ENCODE measurements at regions not wholly inside any gene's neighbourhood (a gene's known extent, or its start where the extent isn't known, plus 50 kb on each side); places are given as distances from the start of the nearest gene placed in this dataset.
"Not testable (repeated sequence)": the region's sequence is repeated elsewhere in the genome, so short reads cannot be mapped to it uniquely, and the experiment has no call there.

GRCh38 chr6:80974579-80974978 is 777.9 kb downstream of the TENT5A start:
- no peak for DNase-seq

- peak; percentile 2 for DNase-seq
Observed at GRCh38 chr6:80969439-80969838, 783.0 kb downstream of the TENT5A start.

DNA sequence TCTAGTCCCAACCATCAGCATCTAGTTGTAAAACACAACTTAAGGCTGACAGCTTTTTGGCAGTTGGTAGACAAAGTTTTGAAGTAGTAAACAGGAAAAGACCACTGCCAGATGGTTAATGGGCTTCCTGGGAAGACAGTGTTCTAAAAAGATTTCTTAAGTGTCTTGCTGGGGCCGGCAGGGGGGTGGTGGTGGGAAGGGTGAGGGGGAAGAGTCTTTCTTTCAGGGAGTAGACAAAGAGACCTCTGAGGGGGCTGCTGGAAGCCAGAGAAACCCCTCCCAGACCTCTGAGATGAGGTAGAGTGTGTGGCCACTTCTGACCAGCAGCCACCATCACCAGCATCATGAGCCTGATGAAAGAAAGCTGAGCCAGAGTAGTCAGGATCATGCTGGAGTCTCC is 784.9 kb downstream of the TENT5A start:
- no peak for DNase-seq

- no peak for DNase-seq
Observed at GRCh38 chr6:80962382-80962781, 790.1 kb downstream of the TENT5A start.

- DNase-seq, result no peak
Observed at GRCh38 chr6:80961166-80961565, 791.3 kb downstream of the TENT5A start.

DNA sequence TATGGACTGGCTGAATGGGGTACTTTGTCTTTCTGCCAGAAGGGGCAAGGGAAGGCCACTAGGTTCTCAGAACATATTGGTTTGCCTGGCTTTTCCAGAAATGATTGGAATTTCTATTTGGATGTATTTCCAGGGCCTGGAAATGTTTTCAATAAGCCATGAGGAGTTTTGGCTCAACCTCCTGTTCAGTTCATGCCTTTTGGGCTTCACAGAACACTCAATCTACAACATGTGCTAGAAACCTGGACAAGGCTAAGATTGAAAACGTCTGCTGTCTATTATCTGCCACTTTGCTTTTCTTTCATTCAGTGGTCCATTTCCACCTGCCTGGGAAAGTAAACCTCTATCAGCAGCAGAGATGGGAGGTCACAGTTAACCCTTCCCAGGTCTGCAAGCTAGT is 793.4 kb downstream of the TENT5A start:
- no peak for DNase-seq

DNA sequence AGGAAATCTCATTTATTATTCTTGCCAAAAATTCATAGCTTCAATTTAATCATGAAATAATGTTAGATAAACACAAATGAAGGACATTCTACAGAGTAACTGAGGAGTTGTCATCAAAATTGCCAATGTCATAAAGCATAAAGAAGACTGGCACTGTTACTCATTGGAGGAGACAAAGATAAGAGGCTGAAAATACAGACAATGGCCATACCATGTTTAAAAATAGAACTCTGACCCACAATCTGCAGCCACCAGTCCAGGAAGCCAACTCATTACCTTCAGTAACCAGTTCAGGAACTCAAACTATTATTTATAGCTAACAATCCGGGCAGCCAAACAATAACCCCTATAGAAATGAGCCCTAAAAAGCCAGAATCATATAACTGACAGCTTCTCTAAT is 795.6 kb downstream of the TENT5A start:
- DNase-seq, result no peak

GRCh38 chr6:80952479-80952878 is 800.0 kb downstream of the TENT5A start:
- not testable (repeated sequence) for DNase-seq

GRCh38 chr6:80946402-80946801 is 806.1 kb downstream of the TENT5A start:
- DNase-seq, result no peak

DNA sequence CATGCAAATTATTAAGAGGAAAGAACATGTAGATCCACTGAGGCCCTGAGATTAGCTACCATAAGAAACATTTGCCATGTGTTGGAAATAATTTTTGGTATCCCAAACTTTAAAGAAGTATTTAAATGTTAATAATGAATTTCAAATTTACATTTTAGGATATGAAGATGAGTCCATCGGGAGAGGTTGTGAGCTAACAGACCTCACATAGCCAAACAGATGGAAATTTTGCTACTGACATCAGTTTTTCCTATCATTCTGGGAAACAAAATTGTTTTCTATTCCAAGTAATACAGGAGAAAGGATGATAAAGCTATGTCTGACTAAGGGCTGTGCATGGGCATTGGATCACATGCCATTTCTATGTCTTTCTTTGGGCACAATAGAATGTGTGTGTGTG is 809.6 kb downstream of the TENT5A start:
- DNase-seq, result no peak

DNA sequence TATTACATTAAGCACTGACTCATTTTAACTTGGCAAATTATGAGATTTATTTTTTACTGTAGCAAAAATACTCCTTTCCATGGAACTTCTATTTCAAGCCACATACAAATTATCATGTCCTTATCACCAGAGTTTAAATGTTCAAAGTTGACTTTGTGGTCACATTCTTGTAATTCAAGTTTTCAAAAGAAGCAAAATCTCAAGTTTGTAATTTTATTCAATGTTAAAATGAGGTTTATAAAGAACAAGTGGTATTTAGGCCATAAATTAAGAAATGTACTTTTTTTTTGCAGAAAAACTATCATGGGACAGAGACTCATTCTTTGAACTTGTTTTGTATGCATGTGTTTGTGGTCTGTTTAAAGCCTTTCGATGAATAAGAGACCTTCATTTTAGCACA is 811.5 kb downstream of the TENT5A start:
- DNase-seq, result no peak

DNA sequence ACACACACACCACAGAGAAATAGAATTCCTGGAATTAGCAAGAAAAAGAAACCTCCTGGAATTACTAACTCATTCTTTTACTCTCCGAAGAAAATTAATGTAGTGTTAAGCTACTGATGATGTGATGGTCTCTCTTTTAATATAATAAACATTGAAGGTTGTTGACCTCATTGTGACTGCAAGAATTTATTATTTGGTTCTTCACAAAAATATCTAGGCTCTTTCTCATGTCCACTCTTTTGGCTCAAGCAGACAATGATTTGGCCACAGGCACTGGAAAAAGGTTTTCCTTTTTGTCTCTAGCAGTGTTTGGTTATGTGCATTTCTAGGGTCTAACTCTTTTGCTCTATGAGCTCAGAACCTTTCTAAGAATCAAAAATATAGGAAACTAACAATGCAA is 811.9 kb downstream of the TENT5A start:
- DNase-seq, result no peak

DNA sequence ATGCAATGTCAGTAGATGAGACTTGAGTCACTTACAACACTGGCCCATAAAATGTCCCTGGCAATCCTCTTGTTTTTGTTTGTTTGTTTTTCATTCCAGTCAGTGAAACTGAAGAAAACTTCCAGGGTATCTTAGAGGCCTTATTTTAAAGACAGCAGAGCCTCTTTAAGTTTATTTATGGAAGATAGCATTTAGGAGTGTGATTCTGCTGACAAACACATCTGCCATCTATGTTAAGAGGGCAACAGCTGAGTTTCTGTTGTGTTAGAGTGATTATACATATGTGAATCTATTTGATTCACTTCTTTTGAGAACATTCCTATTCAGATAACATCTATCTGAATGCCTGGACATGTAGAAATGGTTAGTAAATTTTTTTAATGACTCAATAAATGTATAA is 812.6 kb downstream of the TENT5A start:
- no peak for DNase-seq

- no peak for DNase-seq
Observed at GRCh38 chr6:80939480-80939879, 813.0 kb downstream of the TENT5A start.

DNA sequence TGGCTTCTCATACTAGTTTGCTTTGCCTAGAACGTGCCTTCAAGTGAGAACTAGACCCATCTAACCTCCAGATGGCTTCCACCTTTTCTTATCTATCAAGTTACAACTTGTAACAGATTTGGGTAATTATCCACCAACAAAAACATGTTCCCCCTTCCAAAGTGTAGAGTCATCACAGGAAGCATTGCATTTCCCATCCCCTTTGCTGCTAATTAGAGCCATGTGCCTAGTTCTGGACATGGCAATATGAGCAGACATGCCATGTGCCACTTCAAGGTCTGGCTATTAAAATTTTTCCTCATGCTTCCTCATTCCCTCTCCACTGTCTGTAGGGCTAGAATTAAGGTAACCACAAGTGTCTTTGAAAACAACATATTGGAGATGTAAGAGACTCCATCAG is 814.4 kb downstream of the TENT5A start:
- no peak for DNase-seq

DNA sequence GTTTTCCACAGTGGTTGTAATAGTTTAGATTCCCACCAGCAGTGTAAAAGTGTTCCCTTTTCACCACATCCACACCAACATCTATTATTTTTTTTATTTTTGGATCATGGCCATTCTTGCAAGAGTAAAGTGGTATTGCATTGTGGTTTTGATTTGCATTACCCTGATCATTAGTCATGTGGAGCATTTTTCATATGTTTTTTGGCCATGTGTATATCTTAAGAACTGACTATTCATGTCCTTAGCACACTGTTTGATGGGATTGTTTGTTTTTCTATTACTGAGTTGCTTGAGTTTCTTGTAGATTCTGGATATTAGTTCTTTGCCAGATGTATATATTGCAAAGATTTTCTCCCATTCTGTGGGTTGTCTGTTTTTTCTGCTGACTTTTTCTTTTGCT is 820.1 kb downstream of the TENT5A start:
- DNase-seq, result no peak

DNA sequence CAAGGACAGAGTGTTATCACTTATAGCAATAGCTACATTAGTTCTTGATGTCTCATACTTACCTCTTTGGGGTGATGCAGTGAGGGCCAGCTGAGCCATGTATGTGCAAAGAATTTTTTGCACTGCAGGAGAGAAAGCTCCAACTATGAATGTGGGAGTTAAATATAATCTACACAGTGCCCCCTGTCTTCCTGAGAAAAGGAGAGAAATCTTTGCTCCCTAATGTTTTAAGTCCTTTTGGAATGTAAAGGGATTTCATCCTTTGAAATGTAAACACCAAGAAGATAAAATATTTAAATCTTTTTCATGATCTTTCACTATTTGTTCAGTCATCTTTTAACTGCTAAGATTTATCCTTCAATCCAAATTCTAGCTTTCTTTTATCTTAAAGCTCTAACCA is 822.1 kb downstream of the TENT5A start:
- DNase-seq, result no peak

GRCh38 chr6:80923816-80924215 is 817.3 kb downstream of the BCKDHB start:
- DNase-seq, result no peak

GRCh38 chr6:80922916-80923455 is 816.5 kb downstream of the BCKDHB start:
- DNase-seq, result no peak

GRCh38 chr6:80921861-80922460 is 815.5 kb downstream of the BCKDHB start:
- DNase-seq, result no peak

- no peak for DNase-seq
Observed at GRCh38 chr6:80907831-80908230, 801.4 kb downstream of the BCKDHB start.

- no peak for DNase-seq
Observed at GRCh38 chr6:80903711-80904110, 797.2 kb downstream of the BCKDHB start.

- no peak for DNase-seq
Observed at GRCh38 chr6:80886475-80886874, 780.0 kb downstream of the BCKDHB start.

- DNase-seq, result no peak
Observed at GRCh38 chr6:80872951-80873308, 766.5 kb downstream of the BCKDHB start.

GRCh38 chr6:80872199-80872950 is 765.9 kb downstream of the BCKDHB start:
- no peak for DNase-seq

All from NCI-H345 (cell line).